ENCODE measurements at regions not wholly inside any gene's neighbourhood (a gene's known extent, or its start where the extent isn't known, plus 50 kb on each side); places are given as distances from the start of the nearest gene placed in this dataset.

- Histone ChIP-seq H3K27ac (no peak overlapping the region), H3K27me3 (no peaks in the 10 kb centered on the region), H3K36me3 (no peaks in the 10 kb centered on the region), H3K4me1 (no peaks in the 10 kb centered on the region), H3K9me3 (no peaks in the 10 kb centered on the region), H3K4me3 (no peak overlapping the region)
- TF ChIP-seq CTCF (IDR thresholded peaks at IDR 0.05) (no peak), POLR2A (IDR thresholded peaks at IDR 0.05) (no peak)
- no peak for DNase-seq
Observed at GRCh38 chr12:125696054-125696453, 630.8 kb downstream of the AACS start.

DNA sequence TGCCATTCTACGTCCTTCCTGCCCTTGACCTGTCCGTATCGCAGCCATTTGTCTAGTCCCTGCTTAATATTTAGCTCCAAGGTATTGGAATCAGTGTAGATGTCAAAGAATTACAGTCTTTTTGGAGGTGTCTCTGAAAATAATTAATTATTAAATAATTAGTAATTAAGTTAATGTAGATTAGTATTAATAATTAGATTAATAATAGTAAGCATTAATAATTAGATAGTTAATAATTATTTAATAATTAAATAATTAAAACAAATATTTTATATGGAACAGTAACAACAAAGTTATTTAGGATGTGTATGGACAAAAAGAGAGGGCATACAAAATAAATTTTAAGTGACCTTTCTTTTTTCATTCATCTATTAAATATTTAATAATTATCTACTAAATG, 639.6 kb downstream of the AACS start:
- no peaks in the 10 kb centered on the region for H3K4me1 ChIP-seq
- TF ChIP-seq POLR2A (IDR thresholded peaks at IDR 0.05) (no peak), CTCF (IDR thresholded peaks at IDR 0.05) (no peak)
- no peak overlapping the region for H3K27ac ChIP-seq
- no peaks in the 10 kb centered on the region for H3K27me3 ChIP-seq
- H3K36me3 ChIP-seq: no peaks in the 10 kb centered on the region
- H3K9me3 ChIP-seq: no peaks in the 10 kb centered on the region
- no peak overlapping the region for H3K4me3 ChIP-seq
- DNase-seq: no peak

GRCh38 chr12:125720961-125721360, 655.7 kb downstream of the AACS start:
- Histone ChIP-seq H3K27me3 (no peaks in the 10 kb centered on the region), H3K4me1 (no peaks in the 10 kb centered on the region), H3K36me3 (no peaks in the 10 kb centered on the region), H3K9me3 (peaks cover 0 to 9% (median 2%) of the 10 kb centered on the region in 4 donors), H3K4me3 (no peak overlapping the region), H3K27ac (no peak overlapping the region)
- TF ChIP-seq CTCF (IDR thresholded peaks at IDR 0.05): no peak
- TF ChIP-seq POLR2A (IDR thresholded peaks at IDR 0.05): no peak
- DNase-seq: no peak

GRCh38 chr12:125734137-125734536, 668.9 kb downstream of the AACS start:
- no peak for DNase-seq
- H3K27me3 ChIP-seq: no peaks in the 10 kb centered on the region
- no peaks in the 10 kb centered on the region for H3K9me3 ChIP-seq
- TF ChIP-seq POLR2A (IDR thresholded peaks at IDR 0.05) (no peak), CTCF (IDR thresholded peaks at IDR 0.05) (no peak)
- H3K27ac ChIP-seq: no peak overlapping the region
- H3K36me3 ChIP-seq: no peaks in the 10 kb centered on the region
- H3K4me3 ChIP-seq: no peak overlapping the region
- no peaks in the 10 kb centered on the region for H3K4me1 ChIP-seq

GRCh38 chr12:125738211-125738610, 673.0 kb downstream of the AACS start:
- no peak overlapping the region for H3K27ac ChIP-seq
- TF ChIP-seq CTCF (IDR thresholded peaks at IDR 0.05) (no peak), POLR2A (IDR thresholded peaks at IDR 0.05) (no peak)
- DNase-seq: no peak
- no peaks in the 10 kb centered on the region for H3K4me1 ChIP-seq
- H3K27me3 ChIP-seq: no peaks in the 10 kb centered on the region
- no peak overlapping the region for H3K4me3 ChIP-seq
- H3K9me3 ChIP-seq: no peaks in the 10 kb centered on the region
- H3K36me3 ChIP-seq: no peaks in the 10 kb centered on the region

DNA sequence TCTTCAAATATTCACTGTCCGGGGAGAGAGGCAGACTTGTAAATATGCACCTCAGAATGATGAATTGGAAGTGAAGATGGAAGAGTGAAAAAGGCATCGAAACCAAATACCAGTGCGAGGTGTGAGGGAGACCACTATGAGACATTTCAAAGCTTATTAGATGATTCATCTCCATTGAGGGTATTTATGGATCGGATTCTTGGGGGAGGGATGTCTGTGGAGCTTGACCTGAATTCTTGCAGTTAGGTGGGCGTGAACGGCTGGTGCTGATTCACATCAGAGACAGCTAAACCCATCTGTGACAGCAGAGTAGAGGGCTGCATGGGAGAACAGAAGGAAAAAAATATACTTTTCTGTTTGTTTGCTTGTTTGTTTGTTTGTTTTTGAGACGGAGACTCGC, 677.2 kb downstream of the AACS start:
- Histone ChIP-seq H3K27ac (no peak overlapping the region), H3K27me3 (no peaks in the 10 kb centered on the region), H3K4me1 (no peaks in the 10 kb centered on the region), H3K9me3 (no peaks in the 10 kb centered on the region), H3K4me3 (no peak overlapping the region), H3K36me3 (no peaks in the 10 kb centered on the region)
- TF ChIP-seq POLR2A (IDR thresholded peaks at IDR 0.05): no peak
- TF ChIP-seq CTCF (IDR thresholded peaks at IDR 0.05): no peak
- DNase-seq: no peak
